HEK293 (cell line): ENCODE measurements at regions not wholly inside any gene's neighbourhood (a gene's known extent, or its start where the extent isn't known, plus 50 kb on each side); places are given as distances from the start of the nearest gene placed in this dataset.

Experiments
- CTCF ChIA-PET: fragments of 350-600 bp; formaldehyde crosslinking; extraction: SDS; loops from one replicate; lab custom pipeline; 2021; ENCODE audit warnings: antibody characterized with exemption; lab: Yijun Ruan, JAX
- POLR2A ChIA-PET: fragments of 300-600 bp; formaldehyde crosslinking; extraction: SDS; loops from one replicate; lab custom pipeline; 2020; ENCODE audit warnings: antibody characterized with exemption, inconsistent platforms; lab: Yijun Ruan, JAX
- H3K27ac ChIP-seq: fragments of 200-500 bp; sonication (Bioruptor generic); 2 replicates; pipeline ENCODE4 v1.5.1; 2014; ENCODE audit warnings: low read depth, low read length, control low read depth, inconsistent platforms; ENCODE audit errors: extremely low read depth
- H3K36me3 ChIP-seq, 2 experiments: fragments of 200-500 bp in 1 of 2; sonication (Bioruptor generic) in 1 of 2; 1 replicate in 1 of 2; 2 replicates in 1 of 2; pipeline ENCODE4 v1.5.1; 2014 to 2017; ENCODE audit warnings: inconsistent platforms in 2 of 2, low read length in 2 of 2; ENCODE audit not compliant: control insufficient read depth in 2 of 2, insufficient read depth in 1 of 2
- H3K4me1 ChIP-seq: fragments of 200-500 bp; sonication (Bioruptor generic); 2 replicates; pipeline ENCODE4 v1.5.1; 2014; ENCODE audit warnings: mild to moderate bottlenecking, low read length, inconsistent platforms; ENCODE audit not compliant: control insufficient read depth, insufficient read depth
- H3K4me3 ChIP-seq: 2 replicates; pipeline ENCODE4 v1.5.1; 2011; ENCODE audit warnings: low read depth, mild to moderate bottlenecking, control low read depth, low read length, moderate library complexity
- H3K9me3 ChIP-seq: fragments of 200-500 bp; sonication (Bioruptor generic); 2 replicates; pipeline ENCODE4 v1.5.1; 2014; ENCODE audit warnings: low read depth, low read length, inconsistent platforms; ENCODE audit not compliant: control insufficient read depth, insufficient read depth
- GLIS1 ChIP-seq: fragments of 450-650 bp; formaldehyde crosslinking; IDR thresholded peaks from 2 replicates; pipeline ENCODE4 v1.5.1; 2016; ENCODE audit warnings: missing biosample characterization, missing genetic modification characterization
- KLF9 ChIP-seq: fragments of 450-650 bp; formaldehyde crosslinking; IDR thresholded peaks from 2 replicates; pipeline ENCODE4 v1.5.1; 2016; ENCODE audit warnings: missing biosample characterization, missing genetic modification characterization, low read depth
- MEIS1 ChIP-seq: sonication (generic); formaldehyde crosslinking; IDR thresholded peaks from 2 replicates; pipeline ENCODE4 v1.8.1; 2022; ENCODE audit warnings: missing genetic modification reagents, mild to moderate bottlenecking, borderline replicate concordance
- OVOL3 ChIP-seq: fragments of 450-650 bp; formaldehyde crosslinking; IDR thresholded peaks from 2 replicates; pipeline ENCODE4 v1.5.1; 2016; ENCODE audit warnings: missing biosample characterization, missing genetic modification characterization
- PRDM4 ChIP-seq: fragments of 450-650 bp; formaldehyde crosslinking; IDR thresholded peaks from 2 replicates; pipeline ENCODE4 v1.5.1; 2017; ENCODE audit warnings: missing biosample characterization, missing genetic modification characterization
- ZBTB20 ChIP-seq: fragments of 450-650 bp; formaldehyde crosslinking; IDR thresholded peaks from 2 replicates; pipeline ENCODE4 v1.5.1; 2016; ENCODE audit warnings: missing biosample characterization, missing genetic modification characterization
- ZFP41 ChIP-seq: fragments of 450-650 bp; formaldehyde crosslinking; IDR thresholded peaks from 2 replicates; pipeline ENCODE4 v1.5.1; 2016; ENCODE audit warnings: missing biosample characterization, missing genetic modification characterization, borderline replicate concordance
- ZNF112 ChIP-seq: fragments of 450-650 bp; formaldehyde crosslinking; IDR thresholded peaks from 2 replicates; pipeline ENCODE4 v1.5.0; 2017; ENCODE audit warnings: missing biosample characterization, missing genetic modification characterization
- ZNF146 ChIP-seq: fragments of 450-650 bp; formaldehyde crosslinking; IDR thresholded peaks from 2 replicates; pipeline ENCODE4 v1.5.1; 2016; ENCODE audit warnings: missing biosample characterization, missing genetic modification characterization
- ZNF174 ChIP-seq: fragments of 450-650 bp; formaldehyde crosslinking; IDR thresholded peaks from 2 replicates; pipeline ENCODE4 v1.5.0; 2017; ENCODE audit warnings: missing biosample characterization, mild to moderate bottlenecking, missing genetic modification characterization
- ZNF292 ChIP-seq: fragments of 450-650 bp; formaldehyde crosslinking; IDR thresholded peaks from 2 replicates; pipeline ENCODE4 v1.5.1; 2016; ENCODE audit warnings: low read depth, missing biosample characterization, missing genetic modification characterization, borderline replicate concordance
- ZNF544 ChIP-seq: fragments of 450-650 bp; formaldehyde crosslinking; IDR thresholded peaks from 2 replicates; pipeline ENCODE4 v1.5.0; 2017; ENCODE audit warnings: missing biosample characterization, missing genetic modification characterization
- ZNF555 ChIP-seq: fragments of 450-650 bp; formaldehyde crosslinking; conservative IDR thresholded peaks from 2 replicates; pipeline ENCODE4 v1.5.1; 2017; ENCODE audit warnings: missing biosample characterization, mild to moderate bottlenecking, missing genetic modification characterization, inconsistent platforms
- ZNF621 ChIP-seq: fragments of 450-650 bp; formaldehyde crosslinking; IDR thresholded peaks from 2 replicates; pipeline ENCODE4 v1.5.1; 2017; ENCODE audit warnings: missing biosample characterization, missing genetic modification characterization
- ZNF677 ChIP-seq: fragments of 450-650 bp; IDR thresholded peaks from 2 replicates; pipeline ENCODE4 v1.5.0; 2018; ENCODE audit warnings: missing biosample characterization, mild to moderate bottlenecking, missing genetic modification characterization, moderate library complexity
- ZNF747 ChIP-seq: fragments of 450-650 bp; formaldehyde crosslinking; IDR thresholded peaks from 2 replicates; pipeline ENCODE4 v1.5.1; 2016; ENCODE audit warnings: missing biosample characterization, missing genetic modification characterization
- ZSCAN30 ChIP-seq: fragments of 450-650 bp; IDR thresholded peaks from 2 replicates; pipeline ENCODE4 v1.5.1; 2018; ENCODE audit warnings: missing biosample characterization, mild to moderate bottlenecking, missing genetic modification characterization, moderate library complexity
- TF ChIP-seq, protein P1 (sequence below): fragments of 450-650 bp; formaldehyde crosslinking; IDR thresholded peaks from 2 replicates; pipeline ENCODE4 v1.5.1; 2016; ENCODE audit warnings: missing biosample characterization, missing genetic modification characterization, borderline replicate concordance
- TF ChIP-seq, protein P2 (sequence below): fragments of 450-650 bp; formaldehyde crosslinking; conservative IDR thresholded peaks from 2 replicates; pipeline ENCODE4 v1.5.1; 2016; ENCODE audit warnings: low read depth, missing biosample characterization, missing genetic modification characterization
- TF ChIP-seq, protein P3 (sequence below): fragments of 450-650 bp; formaldehyde crosslinking; IDR thresholded peaks from 2 replicates; pipeline ENCODE4 v1.5.1; 2016; ENCODE audit warnings: missing biosample characterization, missing genetic modification characterization

DNA sequence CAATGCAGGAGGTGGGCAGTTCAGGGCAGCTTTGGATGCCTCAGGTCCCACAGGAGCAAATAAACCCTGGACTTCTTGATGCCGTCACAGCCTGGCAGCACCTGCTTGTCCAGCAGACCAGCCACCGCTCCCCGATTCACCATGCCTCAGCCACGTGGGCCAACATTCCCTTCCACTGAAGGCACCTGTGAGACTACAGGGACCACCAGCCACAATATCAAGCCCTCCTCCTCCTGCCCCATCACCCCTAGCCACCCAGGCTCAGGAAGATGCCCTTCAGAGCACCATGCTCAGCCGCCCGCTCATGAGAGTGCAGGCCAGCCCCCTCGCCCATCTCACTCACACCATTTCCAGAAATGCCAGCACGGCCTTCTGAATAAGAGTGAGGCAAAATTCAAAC is 234.7 kb downstream of the SYK start:
- TF ChIP-seq ZNF112 (tag by site-specific recombination) (no peak), KLF9 (no peak), OVOL3 (no peak), ZNF555 (tag by site-specific recombination) (no peak), MEIS1 (CRISPR knock-in tag) (no peak), ZNF292 (tag by site-specific recombination) (no peak), ZFP41 (tag by site-specific recombination) (no peak), ZNF621 (tag by site-specific recombination) (no peak), ZSCAN30 (tag by site-specific recombination) (no peak), ZNF677 (tag by site-specific recombination) (no peak), ZBTB20 (tag by site-specific recombination) (no peak), ZNF747 (no peak), ZNF146 (tag by site-specific recombination) (no peak), ZNF544 (tag by site-specific recombination) (no peak)
- TF ChIP-seq, protein P1, sequence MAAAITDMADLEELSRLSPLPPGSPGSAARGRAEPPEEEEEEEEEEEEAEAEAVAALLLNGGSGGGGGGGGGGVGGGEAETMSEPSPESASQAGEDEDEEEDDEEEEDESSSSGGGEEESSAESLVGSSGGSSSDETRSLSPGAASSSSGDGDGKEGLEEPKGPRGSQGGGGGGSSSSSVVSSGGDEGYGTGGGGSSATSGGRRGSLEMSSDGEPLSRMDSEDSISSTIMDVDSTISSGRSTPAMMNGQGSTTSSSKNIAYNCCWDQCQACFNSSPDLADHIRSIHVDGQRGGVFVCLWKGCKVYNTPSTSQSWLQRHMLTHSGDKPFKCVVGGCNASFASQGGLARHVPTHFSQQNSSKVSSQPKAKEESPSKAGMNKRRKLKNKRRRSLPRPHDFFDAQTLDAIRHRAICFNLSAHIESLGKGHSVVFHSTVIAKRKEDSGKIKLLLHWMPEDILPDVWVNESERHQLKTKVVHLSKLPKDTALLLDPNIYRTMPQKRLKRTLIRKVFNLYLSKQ, result no peak
- TF ChIP-seq, protein P2, sequence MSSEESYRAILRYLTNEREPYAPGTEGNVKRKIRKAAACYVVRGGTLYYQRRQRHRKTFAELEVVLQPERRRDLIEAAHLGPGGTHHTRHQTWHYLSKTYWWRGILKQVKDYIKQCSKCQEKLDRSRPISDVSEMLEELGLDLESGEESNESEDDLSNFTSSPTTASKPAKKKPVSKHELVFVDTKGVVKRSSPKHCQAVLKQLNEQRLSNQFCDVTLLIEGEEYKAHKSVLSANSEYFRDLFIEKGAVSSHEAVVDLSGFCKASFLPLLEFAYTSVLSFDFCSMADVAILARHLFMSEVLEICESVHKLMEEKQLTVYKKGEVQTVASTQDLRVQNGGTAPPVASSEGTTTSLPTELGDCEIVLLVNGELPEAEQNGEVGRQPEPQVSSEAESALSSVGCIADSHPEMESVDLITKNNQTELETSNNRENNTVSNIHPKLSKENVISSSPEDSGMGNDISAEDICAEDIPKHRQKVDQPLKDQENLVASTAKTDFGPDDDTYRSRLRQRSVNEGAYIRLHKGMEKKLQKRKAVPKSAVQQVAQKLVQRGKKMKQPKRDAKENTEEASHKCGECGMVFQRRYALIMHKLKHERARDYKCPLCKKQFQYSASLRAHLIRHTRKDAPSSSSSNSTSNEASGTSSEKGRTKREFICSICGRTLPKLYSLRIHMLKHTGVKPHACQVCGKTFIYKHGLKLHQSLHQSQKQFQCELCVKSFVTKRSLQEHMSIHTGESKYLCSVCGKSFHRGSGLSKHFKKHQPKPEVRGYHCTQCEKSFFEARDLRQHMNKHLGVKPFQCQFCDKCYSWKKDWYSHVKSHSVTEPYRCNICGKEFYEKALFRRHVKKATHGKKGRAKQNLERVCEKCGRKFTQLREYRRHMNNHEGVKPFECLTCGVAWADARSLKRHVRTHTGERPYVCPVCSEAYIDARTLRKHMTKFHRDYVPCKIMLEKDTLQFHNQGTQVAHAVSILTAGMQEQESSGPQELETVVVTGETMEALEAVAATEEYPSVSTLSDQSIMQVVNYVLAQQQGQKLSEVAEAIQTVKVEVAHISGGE (tag by site-specific recombination), result no peak
- peaks cover 4% of the 10 kb centered on the region; the same call in 1 of the 2 replicates for H3K4me1 ChIP-seq
- H3K36me3 ChIP-seq, result no peaks in the 10 kb centered on the region
- H3K9me3 ChIP-seq, result no peaks in the 10 kb centered on the region
- ChIA-PET CTCF (interaction anchor here (0.6 to 1.2 kb wide), 3 partner anchors 94 to 388 kb away, joined by 3 to 4 read pairs (median 4); partner anchors contain the start of gene NFIL3), POLR2A (no interaction called here)
- H3K4me3 ChIP-seq, result no peak overlapping the region
- H3K27ac ChIP-seq, result no peak overlapping the region

DNA sequence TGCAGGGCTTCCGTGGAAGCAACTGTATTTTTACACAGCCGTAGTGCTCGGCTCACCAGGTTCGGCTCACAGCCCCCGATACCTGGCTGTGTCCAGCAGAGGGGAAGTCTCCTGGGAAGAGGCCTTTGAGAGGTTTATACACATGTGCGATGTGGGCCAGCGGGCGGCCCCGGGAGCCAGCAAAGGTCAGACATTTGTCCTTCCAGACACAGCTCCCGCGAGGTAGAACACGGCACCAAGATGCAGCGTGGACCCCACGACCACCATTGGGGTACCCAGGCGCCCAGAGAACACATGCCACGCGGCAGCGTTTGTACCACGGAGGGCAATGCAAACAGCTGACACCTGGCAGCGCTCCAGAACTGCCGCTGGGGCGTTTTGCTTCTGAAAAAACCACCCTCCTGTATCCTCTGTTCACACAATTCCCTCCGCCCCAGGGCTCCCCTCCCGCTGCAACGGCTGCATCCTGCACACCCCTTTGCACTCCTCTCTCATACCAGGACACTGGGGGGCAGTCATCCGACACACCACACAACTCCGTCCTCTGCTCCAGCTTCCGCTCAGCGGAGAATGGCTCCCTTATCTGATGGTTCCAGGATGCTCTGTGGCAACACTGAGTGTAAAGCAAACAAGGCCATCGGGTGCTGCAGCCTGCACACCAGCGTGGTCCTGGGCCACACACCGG is 235.3 kb downstream of the SYK start:
- Histone ChIP-seq H3K36me3 (no peaks in the 10 kb centered on the region), H3K27ac (no peak overlapping the region), H3K4me3 (no peak overlapping the region), H3K9me3 (no peaks in the 10 kb centered on the region), H3K4me1 (peaks cover 4% of the 10 kb centered on the region; the same call in 1 of the 2 replicates)
- ChIA-PET CTCF (interaction anchor here (0.6 to 3.0 kb wide), 9 partner anchors 13 to 622 kb away, joined by 3 to 13 read pairs (median 4); partner anchors contain the start of gene NFIL3), POLR2A (interaction anchor here (0.8 kb wide), 1 partner anchor 387 kb away, joined by 3 read pairs; the partner anchor contains the start of gene NFIL3)
- TF ChIP-seq GLIS1 (tag by site-specific recombination) (peak; percentile 47; the same call in 1 of the 2 replicates), PRDM4 (tag by site-specific recombination) (no peak), ZNF174 (no peak), ZNF146 (tag by site-specific recombination) (no peak)
- TF ChIP-seq, protein P2 (tag by site-specific recombination), result peak; percentile 36; the same call in 1 of the 2 replicates
- TF ChIP-seq, protein P3, sequence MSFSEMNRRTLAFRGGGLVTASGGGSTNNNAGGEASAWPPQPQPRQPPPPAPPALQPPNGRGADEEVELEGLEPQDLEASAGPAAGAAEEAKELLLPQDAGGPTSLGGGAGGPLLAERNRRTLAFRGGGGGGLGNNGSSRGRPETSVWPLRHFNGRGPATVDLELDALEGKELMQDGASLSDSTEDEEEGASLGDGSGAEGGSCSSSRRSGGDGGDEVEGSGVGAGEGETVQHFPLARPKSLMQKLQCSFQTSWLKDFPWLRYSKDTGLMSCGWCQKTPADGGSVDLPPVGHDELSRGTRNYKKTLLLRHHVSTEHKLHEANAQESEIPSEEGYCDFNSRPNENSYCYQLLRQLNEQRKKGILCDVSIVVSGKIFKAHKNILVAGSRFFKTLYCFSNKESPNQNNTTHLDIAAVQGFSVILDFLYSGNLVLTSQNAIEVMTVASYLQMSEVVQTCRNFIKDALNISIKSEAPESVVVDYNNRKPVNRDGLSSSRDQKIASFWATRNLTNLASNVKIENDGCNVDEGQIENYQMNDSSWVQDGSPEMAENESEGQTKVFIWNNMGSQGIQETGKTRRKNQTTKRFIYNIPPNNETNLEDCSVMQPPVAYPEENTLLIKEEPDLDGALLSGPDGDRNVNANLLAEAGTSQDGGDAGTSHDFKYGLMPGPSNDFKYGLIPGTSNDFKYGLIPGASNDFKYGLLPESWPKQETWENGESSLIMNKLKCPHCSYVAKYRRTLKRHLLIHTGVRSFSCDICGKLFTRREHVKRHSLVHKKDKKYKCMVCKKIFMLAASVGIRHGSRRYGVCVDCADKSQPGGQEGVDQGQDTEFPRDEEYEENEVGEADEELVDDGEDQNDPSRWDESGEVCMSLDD (tag by site-specific recombination), result no peak; the same call in 1 of the 2 replicates
